Transverse colon (tissue), 4 donors: ENCODE measurements at regions not wholly inside any gene's neighbourhood (a gene's known extent, or its start where the extent isn't known, plus 50 kb on each side); places are given as distances from the start of the nearest gene placed in this dataset.

Experiments used
- DNase-seq: peaks from one replicate; pipeline ENCODE4 v3.0.0-alpha.2; 2019
- H3K27ac ChIP-seq, 4 donors: fragments of 200-600 bp; sonication (generic); 2 replicates each; pipeline ENCODE4 v1.5.1; 2016 to 2018; ENCODE audit warnings: inconsistent platforms in 4 of 4
- H3K27me3 ChIP-seq: fragments of 200-600 bp; sonication (generic); 2 replicates; pipeline ENCODE4 v1.5.1; 2017; ENCODE audit warnings: inconsistent platforms
- H3K36me3 ChIP-seq, 4 donors: fragments of 200-600 bp; sonication (generic); 2 replicates each; pipeline ENCODE4 v1.5.1; 2017 to 2019; ENCODE audit warnings: inconsistent platforms in 4 of 4
- H3K4me1 ChIP-seq, 4 donors: fragments of 200-600 bp; sonication (generic); 2 replicates each; pipeline ENCODE4 v1.5.1; 2017 to 2020; ENCODE audit warnings: inconsistent platforms in 4 of 4
- H3K4me3 ChIP-seq, 4 donors: fragments of 200-600 bp; sonication (generic); 1 replicate in 1 of 4; 2 replicates in 3 of 4; pipeline versions ENCODE4 v1.5.1 to v1.6.1; 2017 to 2019; ENCODE audit warnings: inconsistent platforms in 4 of 4
- H3K9me3 ChIP-seq, 2 donors: fragments of 200-600 bp; sonication (generic); 2 replicates each; pipeline ENCODE4 v1.5.1; 2017 to 2019; ENCODE audit warnings: inconsistent platforms in 2 of 2
- CTCF ChIP-seq, 5 experiments: fragments of 200-600 bp in 3 of 5; fragments of 450-650 bp in 2 of 5; sonication (generic) in 3 of 5; IDR thresholded peaks; 1 replicate in 2 of 5; 2 replicates in 3 of 5; pipeline ENCODE4 v1.5.1; 2016 to 2017; ENCODE audit warnings: antibody characterized with exemption in 5 of 5, inconsistent platforms in 3 of 5, mild to moderate bottlenecking in 2 of 5, moderate library complexity in 1 of 5
- EP300 ChIP-seq: sonication (generic); formaldehyde crosslinking; IDR thresholded peaks from one replicate; pipeline ENCODE4 v1.6.1; 2017; ENCODE audit warnings: antibody characterized with exemption, low read depth
- POLR2A ChIP-seq: fragments of 450-650 bp; IDR thresholded peaks from one replicate; pipeline ENCODE4 v1.6.1; 2016; ENCODE audit warnings: antibody characterized with exemption, mild to moderate bottlenecking, moderate library complexity
- POLR2AphosphoS5 ChIP-seq, 3 donors: sonication (generic); formaldehyde crosslinking; IDR thresholded peaks; one replicate each; pipeline ENCODE4 v1.6.1; 2016; ENCODE audit warnings: antibody characterized with exemption in 3 of 3
- WGBS, 2 donors: methylation state at CpG; one replicate each; pipeline ENCODE4 v1.1.5; 2018; ENCODE audit warnings: low coverage in 1 of 2; 5-methylcytosine and 5-hydroxymethylcytosine counted together
- in situ Hi-C, 4 donors: fragments of 200-750 bp; cut with MboI; loops; one replicate each; pipeline versions ENCODE4 v1.15.0 to v1.15.1; 2017; ENCODE audit warnings: low sequenced_read_pairs in 3 of 4, low pct_ligation_motif_present in 1 of 4, low pct_unique_long_range_greater_than_20kb in 1 of 4
- intact Hi-C: fragments of 100-400 bp; cut with DNase I; formaldehyde crosslinking; loops from one replicate; pipeline ENCODE4 v1.15.1; 2023; ENCODE audit warnings: low total_unique reads

GRCh38 chr4:137774501-137774900 lies 242.2 kb upstream of the PCDH18 start:
- in situ Hi-C loops = no loop called here
- H3K27me3 ChIP-seq = no peaks in the 10 kb centered on the region
- no peaks in the 10 kb centered on the region for H3K9me3 ChIP-seq
- TF ChIP-seq POLR2AphosphoS5 (IDR thresholded peaks at IDR 0.05) (no peak), EP300 (no peak), POLR2A (no peak), CTCF (IDR thresholded peaks at IDR 0.05) (no peak)
- H3K27ac ChIP-seq = no peak overlapping the region
- no peaks in the 10 kb centered on the region for H3K4me1 ChIP-seq
- no peak for DNase-seq
- no peak overlapping the region for H3K4me3 ChIP-seq
- H3K36me3 ChIP-seq = no peaks in the 10 kb centered on the region
- intact Hi-C loops = no loop called here

- intact Hi-C loops = no loop called here
- no peak overlapping the region for H3K27ac ChIP-seq
- in situ Hi-C loops = no loop called here
- no peak overlapping the region for H3K4me3 ChIP-seq
- H3K4me1 ChIP-seq = no peaks in the 10 kb centered on the region
- no peaks in the 10 kb centered on the region for H3K27me3 ChIP-seq
- no peak for DNase-seq
- TF ChIP-seq POLR2A (no peak), CTCF (IDR thresholded peaks at IDR 0.05) (no peak), POLR2AphosphoS5 (IDR thresholded peaks at IDR 0.05) (no peak), EP300 (no peak)
- no peaks in the 10 kb centered on the region for H3K9me3 ChIP-seq
- no peaks in the 10 kb centered on the region for H3K36me3 ChIP-seq
- 81 to 82% methylated on average over 1 of the region's 1 CpG for WGBS, 2 donors
These were observed 236.6 kb upstream of the PCDH18 start for GRCh38 chr4:137768881-137769280.

- TF ChIP-seq POLR2AphosphoS5 (IDR thresholded peaks at IDR 0.05) = no peak
- Histone ChIP-seq H3K4me1 (no peaks in the 10 kb centered on the region), H3K4me3 (no peak overlapping the region), H3K36me3 (no peaks in the 10 kb centered on the region), H3K27me3 (no peaks in the 10 kb centered on the region), H3K27ac (no peak overlapping the region), H3K9me3 (no peaks in the 10 kb centered on the region)
- intact Hi-C loops = no loop called here
- in situ Hi-C loops = no loop called here
- DNase-seq = no peak
- 36 to 43% methylated on average over 1 of the region's 1 CpG for WGBS, 2 donors
These were observed 235.9 kb upstream of the PCDH18 start for GRCh38 chr4:137768196-137768595.

GRCh38 chr4:137762591-137762990 lies 230.3 kb upstream of the PCDH18 start:
- WGBS, 2 donors = 79 to 85% methylated on average over 3 of the region's 3 CpGs
- H3K36me3 ChIP-seq = no peaks in the 10 kb centered on the region

More at GRCh38 chr4:137762591-137762990, 230.3 kb upstream of the PCDH18 start:
- intact Hi-C loops = no loop called here
- Histone ChIP-seq H3K9me3 (no peaks in the 10 kb centered on the region), H3K27ac (no peak overlapping the region), H3K27me3 (no peaks in the 10 kb centered on the region), H3K4me3 (no peak overlapping the region), H3K4me1 (no peaks in the 10 kb centered on the region)
- TF ChIP-seq CTCF (IDR thresholded peaks at IDR 0.05) (no peak), POLR2A (no peak), EP300 (no peak), POLR2AphosphoS5 (IDR thresholded peaks at IDR 0.05) (no peak)
- DNase-seq = no peak
- in situ Hi-C loops = no loop called here
